ENCODE measurements at regions not wholly inside any gene's neighbourhood (a gene's known extent, or its start where the extent isn't known, plus 50 kb on each side); places are given as distances from the start of the nearest gene placed in this dataset.
"Not testable (repeated sequence)": the region's sequence is repeated elsewhere in the genome, so short reads cannot be mapped to it uniquely, and the experiment has no call there.

DNA sequence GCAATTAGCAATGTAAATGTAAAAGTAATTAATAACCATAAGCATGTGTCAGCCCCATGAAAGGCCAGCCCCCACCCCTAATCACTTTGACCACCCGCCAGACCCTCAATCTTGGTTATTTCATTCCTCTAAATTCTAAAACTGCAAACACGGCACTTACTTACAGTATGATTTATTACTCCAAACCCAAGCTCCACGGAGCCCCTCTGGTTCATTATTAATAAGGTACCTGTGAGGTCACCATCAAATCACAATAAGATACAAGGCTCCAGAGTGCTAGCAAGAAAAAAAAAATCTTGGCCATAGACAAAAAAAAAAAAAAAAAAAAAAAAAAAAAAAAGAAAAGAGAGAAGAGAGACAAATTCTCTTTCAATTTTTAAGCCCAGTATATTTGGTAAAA, 879.5 kb downstream of the TDRD15 start:
- no peaks in the 10 kb centered on the region for H3K36me3 Mint-ChIP-seq (ENCODE audit: low read depth)
- DNase-seq = no peak
- H3K4me3 Mint-ChIP-seq = no peak overlapping the region
- peaks cover 28% of the 10 kb centered on the region for H3K9me3 Mint-ChIP-seq
- no peak overlapping the region for H3K27ac Mint-ChIP-seq
- no peaks in the 10 kb centered on the region for H3K27me3 Mint-ChIP-seq
- no peaks in the 10 kb centered on the region for H3K4me1 Mint-ChIP-seq (ENCODE audit: low read depth)

DNA sequence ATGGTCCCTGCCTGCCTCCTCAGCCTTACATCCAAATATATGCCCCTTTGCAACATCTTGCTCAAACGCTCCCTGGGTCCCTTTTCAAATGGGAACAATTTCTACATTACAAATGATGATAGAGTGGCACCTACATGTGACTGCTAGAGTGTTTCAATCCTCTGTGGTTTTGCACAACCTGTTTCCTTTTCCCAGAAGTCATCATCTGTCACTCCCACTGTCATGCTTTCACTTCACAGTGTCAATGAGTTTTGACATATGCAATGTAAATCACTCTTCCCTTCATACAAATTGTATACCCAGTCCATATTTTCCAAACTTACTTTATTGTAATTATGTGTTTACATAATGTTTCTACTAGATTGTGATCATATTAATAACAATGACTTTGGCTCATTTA, 887.3 kb downstream of the TDRD15 start:
- no peak overlapping the region for H3K27ac Mint-ChIP-seq
- no peak for DNase-seq
- H3K4me1 Mint-ChIP-seq (ENCODE audit: low read depth) = no peaks in the 10 kb centered on the region
- H3K27me3 Mint-ChIP-seq = no peaks in the 10 kb centered on the region
- peaks cover 41% of the 10 kb centered on the region for H3K9me3 Mint-ChIP-seq
- no peak overlapping the region for H3K4me3 Mint-ChIP-seq
- no peaks in the 10 kb centered on the region for H3K36me3 Mint-ChIP-seq (ENCODE audit: low read depth)

DNA sequence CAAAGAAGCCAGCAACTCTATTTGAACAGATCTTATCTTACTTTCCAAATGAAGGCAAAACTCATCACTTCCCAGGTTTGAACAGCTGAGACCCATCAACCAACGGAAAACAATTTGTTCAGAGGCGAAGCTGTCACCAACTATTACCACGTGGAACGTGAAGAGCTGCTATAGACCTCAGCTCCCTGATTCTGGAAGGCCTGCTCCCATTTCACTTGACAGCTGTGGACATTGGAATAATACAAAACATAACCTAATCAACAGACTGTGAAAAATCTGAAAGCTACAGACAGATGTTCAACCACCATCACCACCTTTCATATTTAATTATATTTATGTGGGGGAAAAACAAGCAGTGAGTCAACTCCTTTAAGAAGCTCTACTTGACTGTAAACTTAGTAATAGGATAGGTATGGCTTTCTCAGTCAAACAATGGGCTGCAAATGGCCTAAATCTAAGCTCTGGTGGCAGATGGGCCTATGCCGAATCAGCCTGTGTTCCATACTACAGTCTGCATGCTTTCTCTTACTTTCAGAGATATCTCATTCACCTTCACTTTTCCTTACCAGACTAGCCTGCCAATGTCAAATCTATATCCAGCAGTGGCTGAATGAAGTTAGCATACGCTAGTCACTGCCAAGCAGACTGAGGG, 896.4 kb downstream of the TDRD15 start:
- Mint-ChIP-seq H3K27ac (no peak overlapping the region), H3K4me1 (ENCODE audit: low read depth) (no peaks in the 10 kb centered on the region), H3K4me3 (no peak overlapping the region), H3K27me3 (no peaks in the 10 kb centered on the region), H3K9me3 (peaks cover 22% of the 10 kb centered on the region), H3K36me3 (ENCODE audit: low read depth) (no peaks in the 10 kb centered on the region)
- DNase-seq = no peak

GRCh38 chr2:22027345-22028005, 903.7 kb downstream of the TDRD15 start:
- H3K9me3 Mint-ChIP-seq = peaks cover 18% of the 10 kb centered on the region
- H3K27me3 Mint-ChIP-seq = no peaks in the 10 kb centered on the region
- no peak overlapping the region for H3K4me3 Mint-ChIP-seq
- H3K27ac Mint-ChIP-seq = no peak overlapping the region
- DNase-seq = no peak
- H3K36me3 Mint-ChIP-seq (ENCODE audit: low read depth) = no peaks in the 10 kb centered on the region
- no peaks in the 10 kb centered on the region for H3K4me1 Mint-ChIP-seq (ENCODE audit: low read depth)

GRCh38 chr2:22035361-22035830, 911.6 kb downstream of the TDRD15 start:
- no peak overlapping the region for H3K4me3 Mint-ChIP-seq

GRCh38 chr2:22037274-22037673, 913.5 kb downstream of the TDRD15 start:
- no peaks in the 10 kb centered on the region for H3K4me1 Mint-ChIP-seq (ENCODE audit: low read depth)
- no peak overlapping the region for H3K4me3 Mint-ChIP-seq
- no peaks in the 10 kb centered on the region for H3K27me3 Mint-ChIP-seq
- no peak for DNase-seq
- no peak overlapping the region for H3K27ac Mint-ChIP-seq
- peaks cover 11% of the 10 kb centered on the region for H3K9me3 Mint-ChIP-seq
- no peaks in the 10 kb centered on the region for H3K36me3 Mint-ChIP-seq (ENCODE audit: low read depth)

More at GRCh38 chr2:22035361-22035830, 911.6 kb downstream of the TDRD15 start:
- Mint-ChIP-seq H3K27ac (no peak overlapping the region), H3K27me3 (no peaks in the 10 kb centered on the region), H3K36me3 (ENCODE audit: low read depth) (no peaks in the 10 kb centered on the region), H3K4me1 (ENCODE audit: low read depth) (no peaks in the 10 kb centered on the region), H3K9me3 (peaks cover 16% of the 10 kb centered on the region)
- DNase-seq = no peak

DNA sequence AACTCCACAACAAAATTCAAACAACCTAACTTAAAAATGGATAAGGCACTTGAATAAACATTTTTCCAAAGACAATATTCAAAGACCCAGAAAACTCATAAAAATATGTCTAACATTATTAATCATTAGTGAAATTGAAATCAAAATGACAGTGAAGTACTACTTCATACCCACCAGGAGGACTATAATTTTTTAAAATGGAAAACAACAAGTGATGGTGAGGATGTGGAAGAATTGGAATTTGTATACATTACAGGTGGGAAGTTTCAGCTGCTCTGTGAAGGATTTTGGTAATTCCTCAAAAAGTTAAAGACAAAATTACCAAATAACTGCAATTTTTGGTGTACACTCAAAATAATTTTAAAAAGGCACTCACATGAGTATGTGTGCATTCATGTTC, 920.0 kb downstream of the TDRD15 start:
- no peak for DNase-seq
- no peak overlapping the region for H3K27ac Mint-ChIP-seq
- no peaks in the 10 kb centered on the region for H3K4me1 Mint-ChIP-seq (ENCODE audit: low read depth)
- H3K27me3 Mint-ChIP-seq = no peaks in the 10 kb centered on the region
- H3K9me3 Mint-ChIP-seq = peaks cover 10% of the 10 kb centered on the region
- H3K36me3 Mint-ChIP-seq (ENCODE audit: low read depth) = no peaks in the 10 kb centered on the region
- no peak overlapping the region for H3K4me3 Mint-ChIP-seq

GRCh38 chr2:22055784-22056620, 932.2 kb downstream of the TDRD15 start:
- no peaks in the 10 kb centered on the region for H3K36me3 Mint-ChIP-seq (ENCODE audit: low read depth)
- H3K27ac Mint-ChIP-seq = no peak overlapping the region
- DNase-seq = no peak
- H3K4me1 Mint-ChIP-seq (ENCODE audit: low read depth) = no peaks in the 10 kb centered on the region
- no peak overlapping the region for H3K4me3 Mint-ChIP-seq
- peaks cover 10% of the 10 kb centered on the region for H3K9me3 Mint-ChIP-seq
- H3K27me3 Mint-ChIP-seq = no peaks in the 10 kb centered on the region

DNA sequence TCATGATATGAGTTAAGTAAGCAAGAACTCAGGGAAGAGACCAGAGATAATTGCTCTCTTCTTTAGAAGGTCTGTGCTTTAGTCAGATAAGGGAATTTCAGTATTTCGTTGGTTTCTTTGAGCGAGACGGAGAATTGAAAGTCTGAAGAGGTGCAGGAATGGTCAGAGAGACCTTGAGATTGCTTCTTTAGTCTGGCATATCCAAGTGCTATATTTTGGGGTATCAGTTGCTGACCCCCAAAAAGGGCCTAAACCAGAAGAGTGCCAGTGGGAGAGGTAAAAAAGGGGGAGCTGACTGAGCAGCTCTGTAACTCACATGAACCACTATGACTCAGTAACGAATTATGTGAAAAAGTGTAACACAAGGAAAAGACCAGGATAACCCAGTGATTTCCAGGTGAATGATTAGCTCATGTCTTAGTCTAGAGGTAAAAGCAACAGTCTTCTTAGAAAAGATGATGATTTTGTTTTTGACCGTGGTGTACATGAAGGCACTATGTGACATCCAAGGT, 932.9 kb downstream of the TDRD15 start:
- DNase-seq = no peak
- Mint-ChIP-seq H3K4me1 (ENCODE audit: low read depth) (no peaks in the 10 kb centered on the region), H3K27me3 (no peaks in the 10 kb centered on the region), H3K9me3 (peaks cover 8% of the 10 kb centered on the region), H3K4me3 (no peak overlapping the region), H3K36me3 (ENCODE audit: low read depth) (no peaks in the 10 kb centered on the region), H3K27ac (no peak overlapping the region)

- DNase-seq = no peak
- Mint-ChIP-seq H3K4me1 (ENCODE audit: low read depth) (no peaks in the 10 kb centered on the region), H3K9me3 (peaks cover 9% of the 10 kb centered on the region), H3K4me3 (no peak overlapping the region), H3K36me3 (ENCODE audit: low read depth) (no peaks in the 10 kb centered on the region), H3K27ac (no peak overlapping the region), H3K27me3 (no peaks in the 10 kb centered on the region)
Observed at GRCh38 chr2:22062679-22063078, 938.9 kb downstream of the TDRD15 start.

DNA sequence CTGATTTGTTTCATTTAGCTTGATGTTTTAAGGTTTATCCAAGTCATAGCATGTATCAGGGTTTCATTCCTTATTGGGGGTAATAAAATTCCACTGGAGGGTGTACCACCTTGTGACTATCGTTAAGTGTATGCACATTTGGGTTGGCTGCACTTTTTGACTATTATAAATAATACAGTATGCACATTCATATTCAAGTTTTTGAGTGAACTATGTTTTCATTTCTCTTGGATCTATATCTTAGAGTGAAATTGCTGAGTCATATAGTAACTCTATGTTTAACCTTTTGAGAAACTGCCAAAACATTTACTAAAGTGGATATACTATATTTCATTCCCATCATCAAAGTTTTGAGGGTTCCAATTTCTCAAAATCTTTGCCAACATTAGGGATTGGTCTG, 952.7 kb downstream of the TDRD15 start:
- Mint-ChIP-seq H3K27me3 (no peaks in the 10 kb centered on the region), H3K9me3 (peaks cover 25% of the 10 kb centered on the region), H3K36me3 (ENCODE audit: low read depth) (no peaks in the 10 kb centered on the region), H3K4me1 (ENCODE audit: low read depth) (no peaks in the 10 kb centered on the region), H3K27ac (no peak overlapping the region), H3K4me3 (no peak overlapping the region)
- no peak for DNase-seq

DNA sequence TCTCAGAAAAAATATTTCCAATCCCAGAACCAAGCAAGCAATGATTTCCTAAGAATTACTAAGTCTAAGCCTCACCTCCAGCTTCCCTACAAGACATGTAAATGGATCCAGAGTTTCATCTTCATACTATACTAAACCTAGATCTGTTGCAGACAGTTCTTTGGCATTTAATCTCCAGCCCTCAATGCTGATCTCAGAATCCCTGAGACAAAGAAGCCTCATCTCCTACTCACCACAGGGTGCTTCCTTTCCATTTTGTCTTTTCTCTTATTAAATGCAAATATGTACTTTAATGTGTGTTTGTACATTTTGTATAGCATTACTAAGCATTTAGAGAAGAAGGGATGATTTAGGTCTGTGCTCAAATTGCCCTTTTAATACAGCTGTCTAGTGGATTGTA, 954.9 kb downstream of the TDRD15 start:
- no peaks in the 10 kb centered on the region for H3K36me3 Mint-ChIP-seq (ENCODE audit: low read depth)
- no peak for DNase-seq
- no peak overlapping the region for H3K4me3 Mint-ChIP-seq
- H3K4me1 Mint-ChIP-seq (ENCODE audit: low read depth) = no peaks in the 10 kb centered on the region
- H3K27ac Mint-ChIP-seq = no peak overlapping the region
- no peaks in the 10 kb centered on the region for H3K27me3 Mint-ChIP-seq
- peaks cover 11% of the 10 kb centered on the region for H3K9me3 Mint-ChIP-seq

DNA sequence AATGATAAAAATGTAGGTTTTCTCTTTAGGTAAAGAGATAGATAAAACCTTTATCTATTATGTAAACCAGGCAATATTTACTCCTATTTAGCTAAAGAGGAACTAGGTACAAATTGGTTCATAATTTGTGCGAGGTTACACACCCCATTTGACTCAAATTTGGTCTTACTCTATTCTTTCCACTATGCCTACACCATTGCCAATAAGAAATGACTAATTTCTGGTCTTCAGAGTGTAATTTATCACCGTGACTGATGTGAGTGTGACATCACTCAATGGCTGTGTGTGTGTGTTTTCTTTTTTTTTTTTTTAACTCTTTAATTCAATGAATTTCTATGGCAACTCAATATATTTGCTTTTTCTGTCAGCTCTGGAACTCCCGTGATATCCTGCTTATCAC, 955.8 kb downstream of the TDRD15 start:
- H3K27me3 Mint-ChIP-seq = no peaks in the 10 kb centered on the region
- H3K27ac Mint-ChIP-seq = no peak overlapping the region
- no peaks in the 10 kb centered on the region for H3K4me1 Mint-ChIP-seq (ENCODE audit: low read depth)
- no peak overlapping the region for H3K4me3 Mint-ChIP-seq
- no peak for DNase-seq
- no peaks in the 10 kb centered on the region for H3K36me3 Mint-ChIP-seq (ENCODE audit: low read depth)
- H3K9me3 Mint-ChIP-seq = peaks cover 6% of the 10 kb centered on the region

DNA sequence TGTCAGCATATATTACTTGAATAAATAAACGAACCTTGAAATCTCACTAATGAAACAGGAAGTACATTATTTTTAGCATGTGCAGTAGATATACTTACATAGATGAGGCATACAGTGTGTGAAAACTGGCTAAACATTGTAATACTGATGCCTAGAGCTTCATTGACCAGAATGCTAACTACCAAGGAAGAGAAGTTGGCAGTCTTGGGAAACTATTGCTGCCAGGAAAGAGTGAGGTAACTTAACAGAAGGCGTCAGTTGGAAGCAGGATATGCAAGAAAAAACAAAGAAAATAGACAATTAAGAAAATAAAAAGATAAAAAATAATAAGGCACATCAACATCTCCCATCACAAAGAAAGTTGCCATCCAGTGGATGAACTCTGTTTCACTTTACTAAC, 963.0 kb downstream of the TDRD15 start:
- Mint-ChIP-seq H3K4me3 (no peak overlapping the region), H3K4me1 (ENCODE audit: low read depth) (no peaks in the 10 kb centered on the region), H3K36me3 (ENCODE audit: low read depth) (no peaks in the 10 kb centered on the region), H3K27me3 (no peaks in the 10 kb centered on the region), H3K9me3 (peaks cover 10% of the 10 kb centered on the region), H3K27ac (no peak overlapping the region)
- DNase-seq = no peak

GRCh38 chr2:22103617-22104016, 979.8 kb downstream of the TDRD15 start:
- not testable (repeated sequence) for H3K4me1 Mint-ChIP-seq (ENCODE audit: low read depth); H3K27me3 Mint-ChIP-seq; H3K36me3 Mint-ChIP-seq (ENCODE audit: low read depth); H3K9me3 Mint-ChIP-seq; DNase-seq; H3K27ac Mint-ChIP-seq; H3K4me3 Mint-ChIP-seq

Measured in activated T-cell treated with anti-CD3 and anti-CD28 coated beads, Interleukin-2, amount 50 U/mL, for 24 hours (primary cell).